ENCODE measurements at regions not wholly inside any gene's neighbourhood (a gene's known extent, or its start where the extent isn't known, plus 50 kb on each side); places are given as distances from the start of the nearest gene placed in this dataset.
A peak's percentile ranks its signal among the peaks of the same experiment; 100 is the strongest.

DNA sequence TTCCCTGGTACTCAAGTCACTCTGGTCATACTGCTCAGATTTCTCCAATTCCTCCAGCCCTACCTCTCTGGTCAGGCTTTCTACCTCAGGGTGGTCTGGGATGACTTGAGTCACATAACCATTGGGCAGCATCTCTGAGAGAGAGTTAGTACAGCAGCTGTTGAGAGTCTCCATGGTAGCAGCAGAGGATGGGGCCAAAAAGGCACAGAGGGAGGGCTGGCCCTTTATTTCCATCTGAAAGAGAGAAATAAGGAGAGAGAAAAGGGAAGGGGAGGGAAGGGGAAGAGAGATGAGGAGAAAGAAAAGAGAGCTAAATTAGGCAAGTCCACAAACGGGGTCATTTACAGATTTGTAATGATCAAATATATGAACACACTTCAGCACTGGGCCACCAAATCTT, 149.1 kb upstream of the ARHGEF9 start:
- H3K27ac ChIP-seq (replicated peaks in 1 of 4) = no peak overlapping the region

DNA sequence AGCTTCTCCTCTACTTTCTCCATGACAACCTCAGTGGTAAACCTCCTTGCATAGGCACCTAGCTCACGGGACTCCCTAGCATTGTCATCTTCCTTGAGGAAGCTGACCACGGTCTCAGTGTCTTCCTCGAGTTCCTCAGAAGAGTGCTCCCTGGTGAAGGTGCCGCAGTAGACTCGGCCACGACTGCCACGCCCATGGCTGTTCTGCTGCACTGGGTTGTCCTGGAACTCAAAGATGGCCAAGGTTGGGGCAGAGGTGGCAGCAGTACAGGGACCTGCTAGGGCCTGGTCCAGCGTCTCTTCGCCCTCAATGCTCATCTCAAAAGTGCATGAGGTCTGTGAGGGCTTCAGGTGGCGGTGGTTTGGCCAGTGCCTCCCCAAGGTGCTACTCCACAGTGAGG, 147.9 kb upstream of the ARHGEF9 start:
- Histone ChIP-seq H3K27ac (replicated peaks in 1 of 4) (no peak overlapping the region), H3K27me3 (no peaks in the 10 kb centered on the region), H3K4me1 (no peaks in the 10 kb centered on the region), H3K36me3 (no peaks in the 10 kb centered on the region), H3K9me3 (no peaks in the 10 kb centered on the region), H3K4me3 (no peak overlapping the region)
- intact Hi-C loops (cut with DNase I) = no loop called here
- TF ChIP-seq EP300 (IDR thresholded peaks at IDR 0.05) = no peak
- no peak for TF ChIP-seq POLR2A (IDR thresholded peaks at IDR 0.05; ENCODE audit: low read depth)
- no peak for TF ChIP-seq POLR2AphosphoS5 (IDR thresholded peaks at IDR 0.05)
- TF ChIP-seq, protein P1, sequence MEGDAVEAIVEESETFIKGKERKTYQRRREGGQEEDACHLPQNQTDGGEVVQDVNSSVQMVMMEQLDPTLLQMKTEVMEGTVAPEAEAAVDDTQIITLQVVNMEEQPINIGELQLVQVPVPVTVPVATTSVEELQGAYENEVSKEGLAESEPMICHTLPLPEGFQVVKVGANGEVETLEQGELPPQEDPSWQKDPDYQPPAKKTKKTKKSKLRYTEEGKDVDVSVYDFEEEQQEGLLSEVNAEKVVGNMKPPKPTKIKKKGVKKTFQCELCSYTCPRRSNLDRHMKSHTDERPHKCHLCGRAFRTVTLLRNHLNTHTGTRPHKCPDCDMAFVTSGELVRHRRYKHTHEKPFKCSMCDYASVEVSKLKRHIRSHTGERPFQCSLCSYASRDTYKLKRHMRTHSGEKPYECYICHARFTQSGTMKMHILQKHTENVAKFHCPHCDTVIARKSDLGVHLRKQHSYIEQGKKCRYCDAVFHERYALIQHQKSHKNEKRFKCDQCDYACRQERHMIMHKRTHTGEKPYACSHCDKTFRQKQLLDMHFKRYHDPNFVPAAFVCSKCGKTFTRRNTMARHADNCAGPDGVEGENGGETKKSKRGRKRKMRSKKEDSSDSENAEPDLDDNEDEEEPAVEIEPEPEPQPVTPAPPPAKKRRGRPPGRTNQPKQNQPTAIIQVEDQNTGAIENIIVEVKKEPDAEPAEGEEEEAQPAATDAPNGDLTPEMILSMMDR (IDR thresholded peaks at IDR 0.05) = no peak
- WGBS = 96% methylated on average over 8 of the region's 10 CpGs
- no peak for DNase-seq (ENCODE audit: extremely low spot score)

More for the DNA sequence above, 149.1 kb upstream of the ARHGEF9 start:
- no peaks in the 10 kb centered on the region for H3K36me3 ChIP-seq
- intact Hi-C loops (cut with DNase I) = no loop called here
- DNase-seq (ENCODE audit: extremely low spot score) = no peak
- H3K27me3 ChIP-seq = no peaks in the 10 kb centered on the region
- H3K9me3 ChIP-seq = no peaks in the 10 kb centered on the region
- WGBS = 43% methylated on average over 1 of the region's 1 CpG
- no peaks in the 10 kb centered on the region for H3K4me1 ChIP-seq
- TF ChIP-seq POLR2AphosphoS5 (IDR thresholded peaks at IDR 0.05) = no peak
- TF ChIP-seq POLR2A (IDR thresholded peaks at IDR 0.05; ENCODE audit: low read depth) = no peak
- TF ChIP-seq, protein P1 (IDR thresholded peaks at IDR 0.05) = no peak
- no peak for TF ChIP-seq EP300 (IDR thresholded peaks at IDR 0.05)
- H3K4me3 ChIP-seq = no peak overlapping the region

DNA sequence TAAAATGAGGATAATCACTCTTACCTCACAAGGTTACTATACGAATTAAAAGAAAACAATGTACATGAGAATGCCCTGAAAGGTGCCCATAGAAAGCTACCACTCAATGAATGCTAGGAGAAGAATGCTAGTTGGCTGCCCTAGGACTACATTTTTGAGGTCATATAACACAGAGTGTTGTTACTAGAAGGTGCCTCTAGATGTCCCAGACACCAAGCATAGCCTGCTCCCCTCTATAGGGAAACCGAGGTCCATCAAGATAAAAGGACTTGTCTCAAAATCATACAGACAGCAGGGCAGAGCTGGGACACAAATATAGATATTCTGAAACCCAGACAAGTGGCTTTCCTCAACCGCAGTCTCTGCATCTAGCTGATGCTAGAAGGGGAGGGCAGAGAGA, 147.0 kb upstream of the ARHGEF9 start:
- 69% methylated on average over 3 of the region's 3 CpGs for WGBS

DNA sequence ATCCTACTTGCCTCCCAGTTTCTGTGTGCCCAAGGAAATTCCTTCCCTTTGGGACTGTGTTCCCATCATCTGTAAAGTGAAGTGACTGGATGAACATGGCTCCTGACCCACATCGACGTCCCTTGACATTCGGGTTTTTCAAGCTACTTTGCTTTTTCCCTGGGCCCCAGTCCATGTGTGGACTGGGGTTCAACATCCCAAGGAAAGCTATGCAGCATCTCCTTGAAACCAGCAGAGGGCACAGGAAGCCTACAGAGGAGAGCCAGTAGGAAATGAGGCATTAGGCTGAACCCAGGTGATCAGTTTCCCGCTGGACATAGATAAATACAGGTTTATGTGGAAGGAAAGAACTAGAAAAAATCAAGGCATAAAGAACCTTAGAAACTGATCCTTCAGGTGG, 145.1 kb upstream of the ARHGEF9 start:
- intact Hi-C loops (cut with DNase I) = no loop called here
- no peaks in the 10 kb centered on the region for H3K36me3 ChIP-seq
- no peaks in the 10 kb centered on the region for H3K9me3 ChIP-seq
- H3K4me3 ChIP-seq = no peak overlapping the region
- no peaks in the 10 kb centered on the region for H3K4me1 ChIP-seq
- TF ChIP-seq EP300 (IDR thresholded peaks at IDR 0.05) = no peak
- TF ChIP-seq, protein P1 (IDR thresholded peaks at IDR 0.05) = peak in 1 of 3 experiments; percentile 18
- 61% methylated on average over 2 of the region's 4 CpGs for WGBS
- no peak overlapping the region for H3K27ac ChIP-seq (replicated peaks in 1 of 4)
- DNase-seq (ENCODE audit: extremely low spot score) = no peak
- H3K27me3 ChIP-seq = no peaks in the 10 kb centered on the region

More for the DNA sequence above, 147.0 kb upstream of the ARHGEF9 start:
- Histone ChIP-seq H3K4me1 (no peaks in the 10 kb centered on the region), H3K36me3 (no peaks in the 10 kb centered on the region), H3K9me3 (no peaks in the 10 kb centered on the region), H3K27me3 (no peaks in the 10 kb centered on the region), H3K4me3 (no peak overlapping the region), H3K27ac (replicated peaks in 1 of 4) (no peak overlapping the region)
- intact Hi-C loops (cut with DNase I) = no loop called here
- DNase-seq (ENCODE audit: extremely low spot score) = no peak
- TF ChIP-seq POLR2AphosphoS5 (IDR thresholded peaks at IDR 0.05) (no peak), EP300 (IDR thresholded peaks at IDR 0.05) (no peak), POLR2A (IDR thresholded peaks at IDR 0.05; ENCODE audit: low read depth) (no peak)
- TF ChIP-seq, protein P1 (IDR thresholded peaks at IDR 0.05) = no peak

DNA sequence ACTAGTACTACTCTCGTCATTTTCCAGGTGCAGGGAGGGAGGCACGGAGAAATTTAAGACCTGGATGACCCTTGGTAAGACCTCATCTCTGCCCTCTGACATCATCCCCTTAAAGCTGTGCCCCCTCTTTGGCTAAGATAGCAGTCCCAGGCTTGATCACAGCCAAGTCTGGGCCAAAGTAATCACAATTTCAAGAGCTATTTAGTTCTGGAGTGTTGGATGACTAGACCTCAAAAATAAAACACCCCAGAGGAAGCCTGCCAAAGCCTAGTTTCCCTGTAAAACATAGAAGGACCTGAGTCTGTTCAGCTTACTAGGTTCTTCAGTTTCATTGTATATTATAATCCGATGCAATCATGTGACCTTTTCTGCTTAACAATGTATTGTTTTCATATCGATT, 144.6 kb upstream of the ARHGEF9 start:
- no peak overlapping the region for H3K4me3 ChIP-seq
- 69% methylated on average over 4 of the region's 4 CpGs for WGBS
- H3K27ac ChIP-seq (replicated peaks in 1 of 4) = no peak overlapping the region
- no peaks in the 10 kb centered on the region for H3K27me3 ChIP-seq
- DNase-seq (ENCODE audit: extremely low spot score) = no peak
- H3K9me3 ChIP-seq = no peaks in the 10 kb centered on the region
- no peaks in the 10 kb centered on the region for H3K4me1 ChIP-seq
- intact Hi-C loops (cut with DNase I) = no loop called here
- TF ChIP-seq POLR2AphosphoS5 (IDR thresholded peaks at IDR 0.05) (no peak), EP300 (IDR thresholded peaks at IDR 0.05) (no peak), POLR2A (IDR thresholded peaks at IDR 0.05; ENCODE audit: low read depth) (no peak)
- TF ChIP-seq, protein P1 (IDR thresholded peaks at IDR 0.05) = no peak
- no peaks in the 10 kb centered on the region for H3K36me3 ChIP-seq
